Cardiac muscle cell (in vitro differentiated cells and primary cell): ENCODE measurements at regions not wholly inside any gene's neighbourhood (a gene's known extent, or its start where the extent isn't known, plus 50 kb on each side); places are given as distances from the start of the nearest gene placed in this dataset.

ENCODE experiments used
- DNase-seq, 2 donors: peaks; one replicate each; pipeline versions ENCODE4 v3.0.0 to v3.0.0-alpha.2; 2010 to 2017; ENCODE audit warnings: low read depth in 1 of 2, low spot score in 1 of 2
- H3K27ac ChIP-seq: fragments of 200-600 bp; sonication (generic); 2 replicates; pipeline ENCODE4 v1.5.1; 2016
- H3K27me3 ChIP-seq: fragments of 200-600 bp; sonication (generic); 2 replicates; pipeline ENCODE4 v1.6.0; 2016; ENCODE audit warnings: control low read depth
- H3K36me3 ChIP-seq: fragments of 200-600 bp; sonication (generic); 2 replicates; pipeline ENCODE4 v1.5.1; 2016; ENCODE audit warnings: control low read depth
- H3K4me1 ChIP-seq: fragments of 200-600 bp; sonication (generic); 2 replicates; pipeline ENCODE4 v1.8.1; 2017; ENCODE audit warnings: low read depth, mild to moderate bottlenecking, mixed run types
- H3K4me3 ChIP-seq: fragments of 200-600 bp; sonication (generic); 2 replicates; pipeline ENCODE4 v1.5.1; 2016; ENCODE audit warnings: mild to moderate bottlenecking
- H3K9me3 ChIP-seq: fragments of 200-600 bp; sonication (generic); 2 replicates; pipeline ENCODE4 v1.5.1; 2017; ENCODE audit warnings: low read depth, mild to moderate bottlenecking, control low read depth
- TF ChIP-seq, protein P1 (sequence below): IDR thresholded peaks from 2 replicates; pipeline ENCODE4 v1.5.1; 2012; ENCODE audit warnings: low read depth, mild to moderate bottlenecking, low read length

- DNase-seq = no peak
- no peaks in the 10 kb centered on the region for H3K27me3 ChIP-seq
- no peaks in the 10 kb centered on the region for H3K36me3 ChIP-seq
- H3K4me3 ChIP-seq = no peak overlapping the region
- no peak overlapping the region for H3K27ac ChIP-seq
- no peaks in the 10 kb centered on the region for H3K4me1 ChIP-seq
- H3K9me3 ChIP-seq = no peaks in the 10 kb centered on the region
- TF ChIP-seq, protein P1, sequence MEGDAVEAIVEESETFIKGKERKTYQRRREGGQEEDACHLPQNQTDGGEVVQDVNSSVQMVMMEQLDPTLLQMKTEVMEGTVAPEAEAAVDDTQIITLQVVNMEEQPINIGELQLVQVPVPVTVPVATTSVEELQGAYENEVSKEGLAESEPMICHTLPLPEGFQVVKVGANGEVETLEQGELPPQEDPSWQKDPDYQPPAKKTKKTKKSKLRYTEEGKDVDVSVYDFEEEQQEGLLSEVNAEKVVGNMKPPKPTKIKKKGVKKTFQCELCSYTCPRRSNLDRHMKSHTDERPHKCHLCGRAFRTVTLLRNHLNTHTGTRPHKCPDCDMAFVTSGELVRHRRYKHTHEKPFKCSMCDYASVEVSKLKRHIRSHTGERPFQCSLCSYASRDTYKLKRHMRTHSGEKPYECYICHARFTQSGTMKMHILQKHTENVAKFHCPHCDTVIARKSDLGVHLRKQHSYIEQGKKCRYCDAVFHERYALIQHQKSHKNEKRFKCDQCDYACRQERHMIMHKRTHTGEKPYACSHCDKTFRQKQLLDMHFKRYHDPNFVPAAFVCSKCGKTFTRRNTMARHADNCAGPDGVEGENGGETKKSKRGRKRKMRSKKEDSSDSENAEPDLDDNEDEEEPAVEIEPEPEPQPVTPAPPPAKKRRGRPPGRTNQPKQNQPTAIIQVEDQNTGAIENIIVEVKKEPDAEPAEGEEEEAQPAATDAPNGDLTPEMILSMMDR = no peak
Observed at GRCh38 chr3:5277612-5278236, 90.2 kb downstream of the EDEM1 start.

DNA sequence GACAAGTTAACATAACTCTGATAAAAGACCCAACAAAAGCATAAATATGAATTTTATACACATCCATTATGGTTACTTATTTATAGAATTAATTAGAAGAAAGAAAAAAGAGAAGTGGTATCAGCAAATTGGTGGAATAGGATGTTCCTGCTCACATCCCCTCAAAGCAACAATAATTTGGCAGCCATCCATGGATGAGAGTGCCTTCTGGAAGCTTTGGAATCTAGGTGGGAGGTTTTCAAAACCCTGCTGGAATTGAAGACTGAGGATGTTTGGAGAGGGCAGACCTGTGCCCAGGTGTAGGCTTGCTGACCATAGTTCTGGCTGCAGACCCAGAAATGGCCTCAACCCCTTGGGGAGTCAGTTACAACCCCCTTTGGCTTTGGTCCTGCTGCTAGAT is 91.2 kb downstream of the EDEM1 start:
- no peaks in the 10 kb centered on the region for H3K9me3 ChIP-seq
- no peaks in the 10 kb centered on the region for H3K4me1 ChIP-seq
- no peak overlapping the region for H3K27ac ChIP-seq
- H3K36me3 ChIP-seq = no peaks in the 10 kb centered on the region
- H3K27me3 ChIP-seq = no peaks in the 10 kb centered on the region
- TF ChIP-seq, protein P1 = no peak
- no peak for DNase-seq
- H3K4me3 ChIP-seq = no peak overlapping the region

- Histone ChIP-seq H3K27ac (no peak overlapping the region), H3K9me3 (no peaks in the 10 kb centered on the region), H3K36me3 (no peaks in the 10 kb centered on the region), H3K4me3 (no peak overlapping the region), H3K27me3 (no peaks in the 10 kb centered on the region), H3K4me1 (no peaks in the 10 kb centered on the region)
- TF ChIP-seq, protein P1 = no peak
- no peak for DNase-seq
Observed at GRCh38 chr3:5282703-5283102, 95.2 kb downstream of the EDEM1 start.

GRCh38 chr3:5285439-5285838 is 97.9 kb downstream of the EDEM1 start:
- Histone ChIP-seq H3K4me1 (no peaks in the 10 kb centered on the region), H3K27ac (no peak overlapping the region), H3K9me3 (no peaks in the 10 kb centered on the region), H3K36me3 (no peaks in the 10 kb centered on the region), H3K27me3 (no peaks in the 10 kb centered on the region), H3K4me3 (no peak overlapping the region)
- no peak for DNase-seq
- TF ChIP-seq, protein P1 = no peak

GRCh38 chr3:5290915-5291314 is 103.4 kb downstream of the EDEM1 start:
- Histone ChIP-seq H3K4me1 (no peaks in the 10 kb centered on the region), H3K4me3 (no peak overlapping the region), H3K9me3 (no peaks in the 10 kb centered on the region), H3K36me3 (no peaks in the 10 kb centered on the region), H3K27me3 (no peaks in the 10 kb centered on the region), H3K27ac (no peak overlapping the region)
- TF ChIP-seq, protein P1 = no peak
- DNase-seq = no peak
